Sigmoid colon (tissue), 4 donors: ENCODE measurements at regions not wholly inside any gene's neighbourhood (a gene's known extent, or its start where the extent isn't known, plus 50 kb on each side); places are given as distances from the start of the nearest gene placed in this dataset.
"Not testable (repeated sequence)": the region's sequence is repeated elsewhere in the genome, so short reads cannot be mapped to it uniquely, and the experiment has no call there.

Experiments used
- CTCF ChIP-seq, 4 experiments: fragments of 450-650 bp in 3 of 4; fragments of 200-600 bp in 1 of 4; IDR thresholded peaks; one replicate each; pipeline ENCODE4 v1.5.1; 2016 to 2019; ENCODE audit warnings: antibody characterized with exemption in 4 of 4, mild to moderate bottlenecking in 3 of 4, moderate library complexity in 2 of 4
- POLR2AphosphoS5 ChIP-seq, 4 donors: sonication (generic); formaldehyde crosslinking; IDR thresholded peaks; one replicate each; pipeline ENCODE4 v1.6.1; 2017; ENCODE audit warnings: antibody characterized with exemption in 4 of 4

- not testable (repeated sequence) for TF ChIP-seq CTCF, POLR2AphosphoS5 (IDR thresholded peaks at IDR 0.05)
Observed at GRCh38 chr7:150077543-150077942, 203.8 kb downstream of the ATP6V0E2 start.
